ENCODE measurements at regions not wholly inside any gene's neighbourhood (a gene's known extent, or its start where the extent isn't known, plus 50 kb on each side); places are given as distances from the start of the nearest gene placed in this dataset.
A peak's percentile ranks its signal among the peaks of the same experiment; 100 is the strongest.

- no peak for DNase-seq (ENCODE audit: low read depth, low spot score)
- ChIA-PET POLR2A (no interaction called here), CTCF (no interaction called here)
- H3K4me3 ChIP-seq (ENCODE audit: low read depth, low read length) = no peak overlapping the region
- no peak for TF ChIP-seq CTCF (IDR thresholded peaks at IDR 0.05; ENCODE audit: insufficient read depth, low read length, missing control alignments)
Measured at GRCh38 chr18:60675801-60676200, 303.2 kb upstream of the MC4R start.

GRCh38 chr18:60676815-60677214, 304.2 kb upstream of the MC4R start:
- ChIA-PET CTCF (no interaction called here), POLR2A (no interaction called here)
- no peak for TF ChIP-seq CTCF (IDR thresholded peaks at IDR 0.05; ENCODE audit: insufficient read depth, low read length, missing control alignments)
- no peak overlapping the region for H3K4me3 ChIP-seq (ENCODE audit: low read depth, low read length)
- DNase-seq (ENCODE audit: low read depth, low spot score) = no peak

GRCh38 chr18:60684843-60685513, 312.4 kb upstream of the MC4R start:
- CTCF ChIA-PET = interaction anchor here (0.7 to 2.3 kb wide), 7 partner anchors 9 to 818 kb away, joined by 3 to 12 read pairs (median 4); no protein-coding TSS in a partner anchor
- POLR2A ChIA-PET = no interaction called here
- TF ChIP-seq CTCF (IDR thresholded peaks at IDR 0.05; ENCODE audit: insufficient read depth, low read length, missing control alignments) = peak; percentile 21
- DNase-seq (ENCODE audit: low read depth, low spot score) = peak; percentile 4
- H3K4me3 ChIP-seq (ENCODE audit: low read depth, low read length) = no peak overlapping the region

GRCh38 chr18:60686142-60686541, 313.6 kb upstream of the MC4R start:
- CTCF ChIA-PET = interaction anchor here (1.3 kb wide), 1 partner anchor 695 kb away, joined by 4 read pairs; no protein-coding TSS in a partner anchor

GRCh38 chr18:60691061-60691460, 318.5 kb upstream of the MC4R start:
- POLR2A ChIA-PET = no interaction called here
- no peak for TF ChIP-seq CTCF (IDR thresholded peaks at IDR 0.05; ENCODE audit: insufficient read depth, low read length, missing control alignments)

More at GRCh38 chr18:60686142-60686541, 313.6 kb upstream of the MC4R start:
- POLR2A ChIA-PET = no interaction called here
- no peak for DNase-seq (ENCODE audit: low read depth, low spot score)
- TF ChIP-seq CTCF (IDR thresholded peaks at IDR 0.05; ENCODE audit: insufficient read depth, low read length, missing control alignments) = no peak
- H3K4me3 ChIP-seq (ENCODE audit: low read depth, low read length) = no peak overlapping the region

GRCh38 chr18:60693426-60693825, 320.9 kb upstream of the MC4R start:
- ChIA-PET POLR2A (no interaction called here), CTCF (interaction anchor here (0.6 kb wide), 1 partner anchor 8 kb away, joined by 3 read pairs; no protein-coding TSS in a partner anchor)
- no peak for TF ChIP-seq CTCF (IDR thresholded peaks at IDR 0.05; ENCODE audit: insufficient read depth, low read length, missing control alignments)
- no peak overlapping the region for H3K4me3 ChIP-seq (ENCODE audit: low read depth, low read length)
- DNase-seq (ENCODE audit: low read depth, low spot score) = no peak

More at GRCh38 chr18:60691061-60691460, 318.5 kb upstream of the MC4R start:
- no peak overlapping the region for H3K4me3 ChIP-seq (ENCODE audit: low read depth, low read length)
- CTCF ChIA-PET = no interaction called here
- DNase-seq (ENCODE audit: low read depth, low spot score) = no peak

All from AG04449 (cell line).